Endothelial cell of umbilical vein (primary cell): ENCODE measurements at regions not wholly inside any gene's neighbourhood (a gene's known extent, or its start where the extent isn't known, plus 50 kb on each side); places are given as distances from the start of the nearest gene placed in this dataset.

Experiments used
- EZH2 ChIP-seq: IDR thresholded peaks from 2 replicates; pipeline ENCODE4 v1.6.1; 2012; ENCODE audit warnings: borderline replicate concordance, low read depth, mild to moderate bottlenecking, moderate library complexity, low read length, inconsistent platforms; ENCODE audit not compliant: severe bottlenecking
- JUN ChIP-seq: IDR thresholded peaks from 2 replicates; pipeline ENCODE4 v1.6.1; 2011; ENCODE audit warnings: borderline replicate concordance, low read depth; ENCODE audit not compliant: insufficient read length, insufficient read depth
- POLR2A ChIP-seq: IDR thresholded peaks from 2 replicates; pipeline ENCODE4 v1.6.1; 2012; ENCODE audit warnings: low read depth, mild to moderate bottlenecking, control low read depth, low read length
- TF ChIP-seq, protein P1 (sequence below): IDR thresholded peaks from 2 replicates; pipeline ENCODE4 v1.6.1; 2011; ENCODE audit not compliant: insufficient read depth, insufficient read length

DNA sequence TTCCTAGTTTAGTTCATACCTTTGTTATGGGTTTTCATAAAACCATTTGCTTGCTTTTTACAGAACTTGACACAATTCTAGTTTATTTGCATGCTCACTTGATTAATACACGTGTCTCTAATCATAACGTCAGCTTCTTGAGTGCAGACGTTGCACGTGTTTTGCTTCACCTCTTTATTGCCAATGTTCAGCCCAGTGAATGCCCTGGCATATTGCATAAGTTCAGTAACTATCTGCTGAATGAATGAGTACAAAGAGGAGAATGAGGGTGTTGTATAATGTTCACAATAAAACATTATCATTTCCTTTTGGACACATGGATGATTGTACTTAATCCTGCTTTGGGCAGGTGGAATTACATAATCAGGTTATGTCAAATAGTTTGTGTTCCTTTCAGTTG, 519.8 kb downstream of the HS3ST4 start:
- TF ChIP-seq, protein P1, sequence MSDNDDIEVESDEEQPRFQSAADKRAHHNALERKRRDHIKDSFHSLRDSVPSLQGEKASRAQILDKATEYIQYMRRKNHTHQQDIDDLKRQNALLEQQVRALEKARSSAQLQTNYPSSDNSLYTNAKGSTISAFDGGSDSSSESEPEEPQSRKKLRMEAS: no peak
- TF ChIP-seq EZH2 (no peak), POLR2A (no peak), JUN (no peak)
